OCI-LY3 (cell line): ENCODE measurements at regions not wholly inside any gene's neighbourhood (a gene's known extent, or its start where the extent isn't known, plus 50 kb on each side); places are given as distances from the start of the nearest gene placed in this dataset.

Experiments used
- EZH2phosphoT487 ChIP-seq: fragments of 200-600 bp; shearing (Covaris generic); IDR thresholded peaks from 2 replicates; pipeline ENCODE4 v1.6.1; 2018; ENCODE audit warnings: antibody characterized with exemption, mixed run types, low read depth
- TF ChIP-seq, protein P1 (sequence below): fragments of 200-600, 300-600 bp; sonication (generic); IDR thresholded peaks from 2 replicates; pipeline ENCODE4 v1.5.1; 2014; ENCODE audit warnings: antibody characterized with exemption, low read length, low read depth

DNA sequence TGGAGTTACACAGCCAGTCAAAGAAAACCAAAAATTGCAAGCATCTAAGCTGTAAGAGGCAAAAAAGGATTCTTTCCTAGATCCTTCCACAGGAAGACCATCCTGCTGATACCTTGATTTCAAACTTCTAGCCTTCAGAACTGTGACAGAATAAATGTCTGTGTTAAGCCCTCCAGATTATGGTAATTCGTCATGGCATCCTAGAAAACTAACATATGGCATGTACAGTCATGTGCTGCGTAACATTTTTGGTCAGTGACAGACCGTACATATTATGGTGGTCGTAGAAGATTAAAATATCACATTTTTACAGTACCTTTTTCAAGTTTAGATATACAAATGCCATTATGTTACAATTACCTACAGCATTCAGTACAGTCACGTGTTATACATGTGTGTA, 660.9 kb upstream of the LMO3 start:
- TF ChIP-seq, protein P1, sequence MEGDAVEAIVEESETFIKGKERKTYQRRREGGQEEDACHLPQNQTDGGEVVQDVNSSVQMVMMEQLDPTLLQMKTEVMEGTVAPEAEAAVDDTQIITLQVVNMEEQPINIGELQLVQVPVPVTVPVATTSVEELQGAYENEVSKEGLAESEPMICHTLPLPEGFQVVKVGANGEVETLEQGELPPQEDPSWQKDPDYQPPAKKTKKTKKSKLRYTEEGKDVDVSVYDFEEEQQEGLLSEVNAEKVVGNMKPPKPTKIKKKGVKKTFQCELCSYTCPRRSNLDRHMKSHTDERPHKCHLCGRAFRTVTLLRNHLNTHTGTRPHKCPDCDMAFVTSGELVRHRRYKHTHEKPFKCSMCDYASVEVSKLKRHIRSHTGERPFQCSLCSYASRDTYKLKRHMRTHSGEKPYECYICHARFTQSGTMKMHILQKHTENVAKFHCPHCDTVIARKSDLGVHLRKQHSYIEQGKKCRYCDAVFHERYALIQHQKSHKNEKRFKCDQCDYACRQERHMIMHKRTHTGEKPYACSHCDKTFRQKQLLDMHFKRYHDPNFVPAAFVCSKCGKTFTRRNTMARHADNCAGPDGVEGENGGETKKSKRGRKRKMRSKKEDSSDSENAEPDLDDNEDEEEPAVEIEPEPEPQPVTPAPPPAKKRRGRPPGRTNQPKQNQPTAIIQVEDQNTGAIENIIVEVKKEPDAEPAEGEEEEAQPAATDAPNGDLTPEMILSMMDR = no peak
- no peak for TF ChIP-seq EZH2phosphoT487
